CD14-positive monocyte (primary cell): ENCODE measurements at regions not wholly inside any gene's neighbourhood (a gene's known extent, or its start where the extent isn't known, plus 50 kb on each side); places are given as distances from the start of the nearest gene placed in this dataset.

Experiments used
- DNase-seq, 3 donors: peaks; one replicate each; pipeline ENCODE4 v3.0.0-alpha.2; 2011 to 2022
- H2AFZ ChIP-seq: 2 replicates; pipeline ENCODE4 v1.6.0; 2012; ENCODE audit warnings: mild to moderate bottlenecking, low read depth, low read length, inconsistent platforms; ENCODE audit not compliant: insufficient read depth, poor library complexity, severe bottlenecking
- H3K27ac ChIP-seq, 2 donors: 1 replicate in 1 of 2; 2 replicates in 1 of 2; pipeline ENCODE4 v1.5.1; 2012 to 2013; ENCODE audit warnings: low read length in 2 of 2, control low read depth in 1 of 2, inconsistent platforms in 1 of 2, low read depth in 1 of 2, mild to moderate bottlenecking in 1 of 2
- H3K27me3 ChIP-seq, 2 donors: one replicate each; pipeline versions ENCODE4 v1.6.0 to v1.6.1; 2011 to 2013; ENCODE audit warnings: low read length in 2 of 2; ENCODE audit not compliant: control insufficient read depth in 2 of 2, insufficient read depth in 2 of 2
- H3K36me3 ChIP-seq, 2 donors: replicated peaks in 1 of 2; 1 replicate in 1 of 2; 2 replicates in 1 of 2; pipeline versions ENCODE4 v1.5.1 to v1.6.1; 2012 to 2013; ENCODE audit warnings: low read length in 2 of 2, control low read depth in 1 of 2, inconsistent platforms in 1 of 2, mild to moderate bottlenecking in 1 of 2; ENCODE audit not compliant: insufficient read depth in 2 of 2, control insufficient read depth in 1 of 2
- H3K4me1 ChIP-seq, 2 donors: 1 replicate in 1 of 2; 2 replicates in 1 of 2; pipeline versions ENCODE4 v1.5.1 to v1.6.1; 2012 to 2013; ENCODE audit warnings: low read length in 2 of 2, control low read depth in 1 of 2, inconsistent platforms in 1 of 2, mild to moderate bottlenecking in 1 of 2, moderate library complexity in 1 of 2; ENCODE audit not compliant: insufficient read depth in 2 of 2, control insufficient read depth in 1 of 2
- H3K4me2 ChIP-seq: replicated peaks from 2 replicates; pipeline ENCODE3; 2012; ENCODE audit warnings: low read length, moderate library complexity, mild to moderate bottlenecking; ENCODE audit not compliant: poor library complexity, severe bottlenecking; ENCODE audit errors: extremely low read depth
- H3K4me3 ChIP-seq, 3 experiments: fragments of 200-600 bp in 1 of 3; sonication (generic) in 1 of 3; replicated peaks in 1 of 3; 1 replicate in 2 of 3; 2 replicates in 1 of 3; pipeline ENCODE4 v1.5.1; 2011 to 2013; ENCODE audit warnings: low read length in 3 of 3, mild to moderate bottlenecking in 3 of 3, control low read depth in 2 of 3, low read depth in 2 of 3, inconsistent platforms in 1 of 3, moderate library complexity in 1 of 3
- H3K79me2 ChIP-seq: 2 replicates; pipeline ENCODE4 v1.6.0; 2012; ENCODE audit warnings: mild to moderate bottlenecking, control low read depth, inconsistent platforms, low read length, moderate library complexity; ENCODE audit not compliant: insufficient read depth
- H3K9ac ChIP-seq: 2 replicates; pipeline ENCODE4 v1.6.0; 2017; ENCODE audit warnings: low read length, mild to moderate bottlenecking; ENCODE audit not compliant: insufficient read depth, poor library complexity, severe bottlenecking
- H3K9me3 ChIP-seq, 2 donors: replicated peaks in 1 of 2; 1 replicate in 1 of 2; 2 replicates in 1 of 2; pipeline versions ENCODE4 v1.5.1 to v1.6.1; 2012 to 2013; ENCODE audit warnings: low read length in 2 of 2, control low read depth in 1 of 2; ENCODE audit not compliant: control insufficient read depth in 1 of 2, insufficient read depth in 1 of 2
- H4K20me1 ChIP-seq: 2 replicates; pipeline ENCODE4 v1.6.0; 2012; ENCODE audit warnings: mild to moderate bottlenecking, low read length, control low read depth, moderate library complexity; ENCODE audit not compliant: insufficient read depth
- H3K27ac Mint-ChIP-seq, 7 donors: one replicate each; pipeline ENCODE4 v1.8.0; 2020; ENCODE audit warnings: mild to moderate bottlenecking in 7 of 7, mixed read lengths in 7 of 7, moderate library complexity in 6 of 7, inconsistent platforms in 2 of 7
- H3K27me3 Mint-ChIP-seq, 3 donors: one replicate each; pipeline ENCODE4 v1.8.0; 2021 to 2022; ENCODE audit warnings: low read depth in 3 of 3, mild to moderate bottlenecking in 3 of 3, mixed read lengths in 3 of 3, moderate library complexity in 3 of 3, inconsistent platforms in 1 of 3
- H3K36me3 Mint-ChIP-seq, 2 donors: one replicate each; pipeline ENCODE4 v1.8.0; 2020; ENCODE audit warnings: mixed read lengths in 2 of 2, inconsistent platforms in 1 of 2, mild to moderate bottlenecking in 1 of 2
- H3K4me1 Mint-ChIP-seq: one replicate; pipeline ENCODE4 v1.8.0; 2020; ENCODE audit warnings: mild to moderate bottlenecking, mixed read lengths
- H3K4me3 Mint-ChIP-seq, 2 donors: one replicate each; pipeline ENCODE4 v1.8.0; 2020; ENCODE audit warnings: mild to moderate bottlenecking in 2 of 2, mixed read lengths in 2 of 2, moderate library complexity in 1 of 2
- H3K9me3 Mint-ChIP-seq, 7 donors: one replicate each; pipeline ENCODE4 v1.8.0; 2020 to 2022; ENCODE audit warnings: mixed read lengths in 7 of 7, mild to moderate bottlenecking in 6 of 7, moderate library complexity in 6 of 7, inconsistent platforms in 2 of 7
- CTCF ChIP-seq: fragments of 200-600 bp; IDR thresholded peaks from one replicate; pipeline ENCODE4 v1.8.0; 2022; ENCODE audit warnings: antibody characterized with exemption, mild to moderate bottlenecking
- WGBS: methylation state at CpG from one replicate; pipeline ENCODE4 v1.1.5; 2013; ENCODE audit warnings: missing lambda C conversion rate; ENCODE audit not compliant: insufficient coverage; 5-methylcytosine and 5-hydroxymethylcytosine counted together
- intact Hi-C, 2 donors: fragments of 100-400 bp; cut with micrococcal nuclease; formaldehyde crosslinking; loops; one replicate each; pipeline versions ENCODE4 v1.15.0 to v1.15.1; 2023

DNA sequence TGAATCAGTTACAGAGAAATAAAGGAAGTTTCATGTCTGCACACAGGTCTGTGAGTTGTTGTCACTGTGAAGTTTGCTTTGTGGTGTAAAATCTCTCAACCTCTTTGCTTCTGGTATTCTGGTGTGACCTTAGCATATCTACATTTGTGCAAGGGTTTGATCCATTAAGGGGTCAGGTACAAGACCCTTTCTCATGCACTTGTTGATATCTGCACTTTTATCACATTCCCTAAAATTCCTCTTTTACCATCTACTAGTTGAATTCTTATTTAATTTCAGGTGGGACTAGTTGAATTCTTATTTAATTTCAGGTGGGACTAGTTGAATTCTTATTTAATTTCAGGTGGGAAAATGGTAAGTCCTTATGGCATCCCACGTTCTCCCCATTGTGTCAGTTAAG lies 306.7 kb upstream of the ZNF608 start:
- H3K27ac ChIP-seq: no peak overlapping the region
- peaks cover 16% of the 10 kb centered on the region for H3K4me1 Mint-ChIP-seq
- no CpG with 5 or more reads among the region's 1 CpG for WGBS
- DNase-seq: no peak
- H3K4me3 Mint-ChIP-seq: no peak overlapping the region
- H3K9ac ChIP-seq: no peak overlapping the region
- no peaks in the 10 kb centered on the region for H4K20me1 ChIP-seq
- H3K9me3 Mint-ChIP-seq: peaks cover 0 to 3% (median 0%) of the 10 kb centered on the region in 7 donors
- no peaks in the 10 kb centered on the region for H3K79me2 ChIP-seq
- H3K27me3 Mint-ChIP-seq: peaks cover 0 to 1% (median 0%) of the 10 kb centered on the region in 3 donors
- no peak overlapping the region for H2AFZ ChIP-seq
- no peaks in the 10 kb centered on the region for H3K9me3 ChIP-seq
- TF ChIP-seq CTCF: no peak
- intact Hi-C loops: no loop called here
- no peak overlapping the region for H3K4me3 ChIP-seq
- H3K27ac Mint-ChIP-seq: no peak overlapping the region
- no peak overlapping the region for H3K4me2 ChIP-seq
- peaks cover 0 to 1% of the 10 kb centered on the region in 2 donors for H3K36me3 Mint-ChIP-seq
- H3K36me3 ChIP-seq: no peaks in the 10 kb centered on the region
- H3K4me1 ChIP-seq: peaks cover 7 to 11% of the 10 kb centered on the region in 2 donors
- H3K27me3 ChIP-seq: no peaks in the 10 kb centered on the region

DNA sequence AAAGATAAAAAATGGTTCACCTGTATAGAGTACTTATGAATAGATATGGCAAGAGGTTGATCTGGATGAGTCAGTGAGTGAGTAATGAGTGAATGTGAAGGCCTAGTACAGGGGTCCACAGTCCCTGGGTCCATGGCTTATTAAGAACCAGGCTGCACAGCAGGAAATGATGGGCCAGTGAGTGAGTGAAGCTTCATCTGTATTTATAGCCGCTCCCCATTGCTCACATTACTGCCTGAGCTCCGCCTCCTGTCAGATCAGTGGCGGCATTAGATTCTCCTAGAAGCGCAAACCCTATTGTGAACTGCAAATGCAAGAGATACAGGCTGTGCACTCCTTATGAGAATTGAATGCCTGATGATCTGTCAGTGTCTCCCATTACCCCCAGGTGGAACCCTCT lies 307.7 kb upstream of the ZNF608 start:
- TF ChIP-seq CTCF: no peak
- no peak for DNase-seq
- Mint-ChIP-seq H3K4me1 (peaks cover 16% of the 10 kb centered on the region), H3K4me3 (no peak overlapping the region), H3K27ac (no peak overlapping the region), H3K9me3 (peaks cover 0 to 3% (median 0%) of the 10 kb centered on the region in 7 donors), H3K36me3 (peaks cover 0 to 1% of the 10 kb centered on the region in 2 donors), H3K27me3 (peaks cover 0 to 1% (median 0%) of the 10 kb centered on the region in 3 donors)
- no peak overlapping the region for H3K4me3 ChIP-seq
- no peak overlapping the region for H3K4me2 ChIP-seq
- whole genome bisulfite sequencing: 100% methylated on average over 3 of the region's 4 CpGs
- no peak overlapping the region for H3K27ac ChIP-seq
- intact Hi-C loops: no loop called here
- no peaks in the 10 kb centered on the region for H4K20me1 ChIP-seq
- H3K79me2 ChIP-seq: no peaks in the 10 kb centered on the region
- H2AFZ ChIP-seq: no peak overlapping the region
- H3K9me3 ChIP-seq: no peaks in the 10 kb centered on the region
- H3K36me3 ChIP-seq: no peaks in the 10 kb centered on the region
- H3K27me3 ChIP-seq: no peaks in the 10 kb centered on the region
- H3K9ac ChIP-seq: no peak overlapping the region
- peaks cover 7 to 11% of the 10 kb centered on the region in 2 donors for H3K4me1 ChIP-seq
